Lower leg skin (tissue), 3 donors: ENCODE measurements at regions not wholly inside any gene's neighbourhood (a gene's known extent, or its start where the extent isn't known, plus 50 kb on each side); places are given as distances from the start of the nearest gene placed in this dataset.

Experiments
- POLR2A ChIP-seq, 2 donors: fragments of 450-650 bp; IDR thresholded peaks; one replicate each; pipeline ENCODE4 v1.6.1; 2016 to 2017; ENCODE audit warnings: antibody characterized with exemption in 2 of 2, mild to moderate bottlenecking in 1 of 2, moderate library complexity in 1 of 2
- TF ChIP-seq, protein P1 (sequence below), 3 donors: fragments of 450-650 bp; IDR thresholded peaks; one replicate each; pipeline ENCODE4 v1.5.1; 2016; ENCODE audit warnings: antibody characterized with exemption in 3 of 3, mild to moderate bottlenecking in 3 of 3, moderate library complexity in 2 of 3

DNA sequence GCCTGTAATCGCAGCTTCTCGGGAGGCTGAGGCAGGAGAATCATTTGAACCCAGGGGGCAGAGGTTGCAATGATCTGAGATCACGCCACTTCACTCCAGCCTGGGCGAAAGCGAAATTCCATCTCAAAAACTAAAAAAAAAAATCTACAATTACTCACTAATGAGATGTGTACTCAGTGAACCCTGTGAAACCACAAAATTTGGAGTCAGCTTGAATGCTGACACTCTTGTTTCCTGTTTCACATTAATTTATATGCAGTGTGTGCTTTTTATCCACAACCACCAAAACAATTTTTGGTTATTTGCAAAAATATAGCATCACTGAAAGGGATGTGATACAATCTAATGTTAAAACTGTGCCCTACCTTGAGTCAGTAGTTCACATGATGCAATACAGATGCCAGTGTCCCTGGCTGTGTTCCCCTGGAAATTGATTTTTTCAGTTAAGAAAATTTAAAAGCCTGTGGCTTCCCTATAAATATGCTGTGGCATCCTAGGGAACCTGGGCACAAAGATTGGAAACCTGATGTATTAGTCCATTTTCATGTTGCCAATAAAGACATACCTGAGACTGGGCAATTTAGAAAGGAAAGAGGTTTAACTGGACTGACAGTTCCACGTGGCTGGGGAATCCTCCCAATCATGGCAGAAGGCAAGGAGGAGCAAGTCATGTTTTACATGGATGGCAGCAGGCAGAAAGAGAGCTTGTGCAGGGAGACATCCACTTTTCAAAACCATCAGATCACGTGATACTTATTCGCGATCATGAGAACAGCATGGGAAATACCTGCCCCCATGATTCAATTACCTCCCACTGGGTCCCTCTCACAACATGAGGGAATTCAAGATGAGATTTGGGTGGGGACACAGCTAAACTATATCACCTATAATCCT, 337.5 kb upstream of the NT5C1B start:
- TF ChIP-seq, protein P1, sequence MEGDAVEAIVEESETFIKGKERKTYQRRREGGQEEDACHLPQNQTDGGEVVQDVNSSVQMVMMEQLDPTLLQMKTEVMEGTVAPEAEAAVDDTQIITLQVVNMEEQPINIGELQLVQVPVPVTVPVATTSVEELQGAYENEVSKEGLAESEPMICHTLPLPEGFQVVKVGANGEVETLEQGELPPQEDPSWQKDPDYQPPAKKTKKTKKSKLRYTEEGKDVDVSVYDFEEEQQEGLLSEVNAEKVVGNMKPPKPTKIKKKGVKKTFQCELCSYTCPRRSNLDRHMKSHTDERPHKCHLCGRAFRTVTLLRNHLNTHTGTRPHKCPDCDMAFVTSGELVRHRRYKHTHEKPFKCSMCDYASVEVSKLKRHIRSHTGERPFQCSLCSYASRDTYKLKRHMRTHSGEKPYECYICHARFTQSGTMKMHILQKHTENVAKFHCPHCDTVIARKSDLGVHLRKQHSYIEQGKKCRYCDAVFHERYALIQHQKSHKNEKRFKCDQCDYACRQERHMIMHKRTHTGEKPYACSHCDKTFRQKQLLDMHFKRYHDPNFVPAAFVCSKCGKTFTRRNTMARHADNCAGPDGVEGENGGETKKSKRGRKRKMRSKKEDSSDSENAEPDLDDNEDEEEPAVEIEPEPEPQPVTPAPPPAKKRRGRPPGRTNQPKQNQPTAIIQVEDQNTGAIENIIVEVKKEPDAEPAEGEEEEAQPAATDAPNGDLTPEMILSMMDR (IDR thresholded peaks at IDR 0.05) = no peak
- no peak for TF ChIP-seq POLR2A (IDR thresholded peaks at IDR 0.05)
